ENCODE measurements at regions not wholly inside any gene's neighbourhood (a gene's known extent, or its start where the extent isn't known, plus 50 kb on each side); places are given as distances from the start of the nearest gene placed in this dataset.
"Not testable (repeated sequence)": the region's sequence is repeated elsewhere in the genome, so short reads cannot be mapped to it uniquely, and the experiment has no call there.

- not testable (repeated sequence) for H3K27ac Mint-ChIP-seq; H3K27me3 Mint-ChIP-seq; DNase-seq (ENCODE audit: low spot score, unreplicated experiment); H3K36me3 Mint-ChIP-seq (ENCODE audit: insufficient read depth); H3K9me3 Mint-ChIP-seq (ENCODE audit: low read depth); H3K4me1 Mint-ChIP-seq (ENCODE audit: low read depth); H3K4me3 Mint-ChIP-seq (ENCODE audit: low read depth)
- TF ChIP-seq CTCF (IDR thresholded peaks at IDR 0.05; ENCODE audit: unreplicated experiment) = peak; percentile 66
Observed at GRCh38 chr3:75258825-75259683, 405.1 kb upstream of the FRG2C start.

GRCh38 chr3:75260975-75261374, 403.2 kb upstream of the FRG2C start:
- H3K4me1 Mint-ChIP-seq (ENCODE audit: low read depth); DNase-seq (ENCODE audit: low spot score, unreplicated experiment); H3K4me3 Mint-ChIP-seq (ENCODE audit: low read depth); H3K36me3 Mint-ChIP-seq (ENCODE audit: insufficient read depth); H3K27ac Mint-ChIP-seq; H3K27me3 Mint-ChIP-seq; H3K9me3 Mint-ChIP-seq (ENCODE audit: low read depth): not testable (repeated sequence)

GRCh38 chr3:75262661-75263060, 401.5 kb upstream of the FRG2C start:
- H3K4me1 Mint-ChIP-seq (ENCODE audit: low read depth) = no peaks in the 10 kb centered on the region
- H3K27ac Mint-ChIP-seq = no peak overlapping the region
- no peak overlapping the region for H3K4me3 Mint-ChIP-seq (ENCODE audit: low read depth)
- H3K27me3 Mint-ChIP-seq = peaks cover 2% of the 10 kb centered on the region
- no peaks in the 10 kb centered on the region for H3K9me3 Mint-ChIP-seq (ENCODE audit: low read depth)
- DNase-seq (ENCODE audit: low spot score, unreplicated experiment) = no peak
- H3K36me3 Mint-ChIP-seq (ENCODE audit: insufficient read depth) = no peaks in the 10 kb centered on the region
- no peak for TF ChIP-seq CTCF (IDR thresholded peaks at IDR 0.05; ENCODE audit: unreplicated experiment)

GRCh38 chr3:75265897-75266296, 398.2 kb upstream of the FRG2C start:
- Mint-ChIP-seq H3K27me3 (peaks cover 2% of the 10 kb centered on the region), H3K27ac (no peak overlapping the region), H3K36me3 (ENCODE audit: insufficient read depth) (no peaks in the 10 kb centered on the region), H3K9me3 (ENCODE audit: low read depth) (no peaks in the 10 kb centered on the region), H3K4me1 (ENCODE audit: low read depth) (no peaks in the 10 kb centered on the region), H3K4me3 (ENCODE audit: low read depth) (no peak overlapping the region)
- no peak for DNase-seq (ENCODE audit: low spot score, unreplicated experiment)
- no peak for TF ChIP-seq CTCF (IDR thresholded peaks at IDR 0.05; ENCODE audit: unreplicated experiment)

- H3K27ac Mint-ChIP-seq; H3K27me3 Mint-ChIP-seq; H3K36me3 Mint-ChIP-seq (ENCODE audit: insufficient read depth); H3K4me1 Mint-ChIP-seq (ENCODE audit: low read depth); H3K4me3 Mint-ChIP-seq (ENCODE audit: low read depth); DNase-seq (ENCODE audit: low spot score, unreplicated experiment); H3K9me3 Mint-ChIP-seq (ENCODE audit: low read depth): not testable (repeated sequence)
Observed at GRCh38 chr3:75268576-75268975, 395.6 kb upstream of the FRG2C start.

- H3K27ac Mint-ChIP-seq; H3K36me3 Mint-ChIP-seq (ENCODE audit: insufficient read depth); H3K4me1 Mint-ChIP-seq (ENCODE audit: low read depth); H3K27me3 Mint-ChIP-seq; H3K4me3 Mint-ChIP-seq (ENCODE audit: low read depth); DNase-seq (ENCODE audit: low spot score, unreplicated experiment); H3K9me3 Mint-ChIP-seq (ENCODE audit: low read depth): not testable (repeated sequence)
Observed at GRCh38 chr3:75272237-75272636, 391.9 kb upstream of the FRG2C start.

GRCh38 chr3:75272691-75273090, 391.4 kb upstream of the FRG2C start:
- H3K4me1 Mint-ChIP-seq (ENCODE audit: low read depth) = no peaks in the 10 kb centered on the region
- no peak for TF ChIP-seq CTCF (IDR thresholded peaks at IDR 0.05; ENCODE audit: unreplicated experiment)
- no peaks in the 10 kb centered on the region for H3K27me3 Mint-ChIP-seq
- no peak overlapping the region for H3K27ac Mint-ChIP-seq
- no peak overlapping the region for H3K4me3 Mint-ChIP-seq (ENCODE audit: low read depth)
- DNase-seq (ENCODE audit: low spot score, unreplicated experiment) = no peak
- no peaks in the 10 kb centered on the region for H3K9me3 Mint-ChIP-seq (ENCODE audit: low read depth)
- no peaks in the 10 kb centered on the region for H3K36me3 Mint-ChIP-seq (ENCODE audit: insufficient read depth)

- not testable (repeated sequence) for H3K4me3 Mint-ChIP-seq (ENCODE audit: low read depth); H3K36me3 Mint-ChIP-seq (ENCODE audit: insufficient read depth); DNase-seq (ENCODE audit: low spot score, unreplicated experiment)
Observed at GRCh38 chr3:75285531-75286148, 378.5 kb upstream of the FRG2C start.

GRCh38 chr3:75288972-75289574, 375.1 kb upstream of the FRG2C start:
- not testable (repeated sequence) for H3K4me1 Mint-ChIP-seq (ENCODE audit: low read depth); H3K36me3 Mint-ChIP-seq (ENCODE audit: insufficient read depth); H3K27ac Mint-ChIP-seq; H3K4me3 Mint-ChIP-seq (ENCODE audit: low read depth); H3K9me3 Mint-ChIP-seq (ENCODE audit: low read depth); DNase-seq (ENCODE audit: low spot score, unreplicated experiment)
- H3K27me3 Mint-ChIP-seq = peaks cover 10% of the 10 kb centered on the region

More at GRCh38 chr3:75285531-75286148, 378.5 kb upstream of the FRG2C start:
- not testable (repeated sequence) for H3K27ac Mint-ChIP-seq; H3K9me3 Mint-ChIP-seq (ENCODE audit: low read depth); H3K4me1 Mint-ChIP-seq (ENCODE audit: low read depth); H3K27me3 Mint-ChIP-seq
